Activated naive CD8-positive, alpha-beta T cell treated with anti-CD3 and anti-CD28 coated beads, Interleukin-2, amount 10 ng/mL, durations not matched to agents 7 days and 5 days (primary cell): ENCODE measurements at regions not wholly inside any gene's neighbourhood (a gene's known extent, or its start where the extent isn't known, plus 50 kb on each side); places are given as distances from the start of the nearest gene placed in this dataset.
"Not testable (repeated sequence)": the region's sequence is repeated elsewhere in the genome, so short reads cannot be mapped to it uniquely, and the experiment has no call there.

Source experiments
- ATAC-seq: fragments of 150-1000 bp; cut with Tn5 transposase; one replicate; pipeline ENCODE4 v1.10.0; 2021; ENCODE audit warnings: low read depth, moderate library complexity
- POLR2A ChIA-PET: fragments of 350-600 bp; sonication (Branson Sonifier 250); formaldehyde crosslinking; loops from one replicate; lab custom pipeline; 2021; ENCODE audit warnings: antibody characterized with exemption; lab: Charles Lee
- DNase-seq: peaks from one replicate; pipeline ENCODE4 v3.0.0; 2021
- H3K27ac Mint-ChIP-seq: one replicate; pipeline ENCODE4 v1.8.0; 2022; ENCODE audit warnings: mild to moderate bottlenecking, mixed read lengths
- H3K27me3 Mint-ChIP-seq: one replicate; pipeline ENCODE4 v1.8.0; 2022; ENCODE audit warnings: mild to moderate bottlenecking, moderate library complexity, mixed read lengths
- H3K36me3 Mint-ChIP-seq: one replicate; pipeline ENCODE4 v1.8.0; 2021; ENCODE audit warnings: mild to moderate bottlenecking, mixed read lengths
- H3K4me1 Mint-ChIP-seq: one replicate; pipeline ENCODE4 v1.8.0; 2021; ENCODE audit warnings: mixed read lengths
- H3K4me3 Mint-ChIP-seq: one replicate; pipeline ENCODE4 v1.8.0; 2022; ENCODE audit warnings: mild to moderate bottlenecking, moderate library complexity, mixed read lengths
- H3K9me3 Mint-ChIP-seq: one replicate; pipeline ENCODE4 v1.8.0; 2021; ENCODE audit warnings: mixed read lengths

GRCh38 chr16:59370717-59371116 is 636.6 kb upstream of the GOT2 start:
- peaks cover 2% of the 10 kb centered on the region for H3K27me3 Mint-ChIP-seq
- POLR2A ChIA-PET = no interaction called here

GRCh38 chr16:59369523-59369922 is 635.4 kb upstream of the GOT2 start:
- Mint-ChIP-seq H3K9me3 (no peaks in the 10 kb centered on the region), H3K27me3 (peaks cover 2% of the 10 kb centered on the region)
- POLR2A ChIA-PET = no interaction called here

More at GRCh38 chr16:59370717-59371116, 636.6 kb upstream of the GOT2 start:
- DNase-seq (no peak), ATAC-seq (no peak)
- Mint-ChIP-seq H3K36me3 (no peaks in the 10 kb centered on the region), H3K9me3 (no peaks in the 10 kb centered on the region), H3K27ac (no peak overlapping the region), H3K4me1 (no peaks in the 10 kb centered on the region), H3K4me3 (no peak overlapping the region)

GRCh38 chr16:59368586-59368985 is 634.5 kb upstream of the GOT2 start:
- H3K27ac Mint-ChIP-seq = no peak overlapping the region
- ATAC-seq (no peak), DNase-seq (no peak)
- POLR2A ChIA-PET = no interaction called here
- H3K4me1 Mint-ChIP-seq = no peaks in the 10 kb centered on the region
- H3K36me3 Mint-ChIP-seq = no peaks in the 10 kb centered on the region
- H3K9me3 Mint-ChIP-seq = no peaks in the 10 kb centered on the region
- H3K27me3 Mint-ChIP-seq = no peaks in the 10 kb centered on the region
- no peak overlapping the region for H3K4me3 Mint-ChIP-seq

More at GRCh38 chr16:59369523-59369922, 635.4 kb upstream of the GOT2 start:
- DNase-seq = no peak
- Mint-ChIP-seq H3K4me1 (no peaks in the 10 kb centered on the region), H3K4me3 (no peak overlapping the region), H3K27ac (no peak overlapping the region), H3K36me3 (no peaks in the 10 kb centered on the region)
- no peak for ATAC-seq

GRCh38 chr16:59356709-59357108 is 622.6 kb upstream of the GOT2 start:
- no peaks in the 10 kb centered on the region for H3K4me1 Mint-ChIP-seq
- ATAC-seq (no peak), DNase-seq (no peak)
- H3K4me3 Mint-ChIP-seq = no peak overlapping the region
- H3K36me3 Mint-ChIP-seq = no peaks in the 10 kb centered on the region
- H3K27ac Mint-ChIP-seq = no peak overlapping the region
- POLR2A ChIA-PET = no interaction called here
- H3K9me3 Mint-ChIP-seq = peaks cover 2% of the 10 kb centered on the region
- peaks cover 2% of the 10 kb centered on the region for H3K27me3 Mint-ChIP-seq

GRCh38 chr16:59356144-59356543 is 622.0 kb upstream of the GOT2 start:
- no peak overlapping the region for H3K27ac Mint-ChIP-seq
- H3K4me1 Mint-ChIP-seq = no peaks in the 10 kb centered on the region
- POLR2A ChIA-PET = no interaction called here
- H3K4me3 Mint-ChIP-seq = no peak overlapping the region
- DNase-seq (no peak), ATAC-seq (no peak)
- H3K27me3 Mint-ChIP-seq = peaks cover 2% of the 10 kb centered on the region
- peaks cover 2% of the 10 kb centered on the region for H3K9me3 Mint-ChIP-seq
- H3K36me3 Mint-ChIP-seq = no peaks in the 10 kb centered on the region

GRCh38 chr16:59355704-59356103 is 621.6 kb upstream of the GOT2 start:
- DNase-seq = no peak
- no peak for ATAC-seq
- no peak overlapping the region for H3K27ac Mint-ChIP-seq
- no peaks in the 10 kb centered on the region for H3K4me1 Mint-ChIP-seq
- no peaks in the 10 kb centered on the region for H3K36me3 Mint-ChIP-seq
- POLR2A ChIA-PET = no interaction called here
- H3K9me3 Mint-ChIP-seq = peaks cover 2% of the 10 kb centered on the region
- H3K4me3 Mint-ChIP-seq = no peak overlapping the region
- H3K27me3 Mint-ChIP-seq = peaks cover 2% of the 10 kb centered on the region

- Mint-ChIP-seq H3K36me3 (no peaks in the 10 kb centered on the region), H3K27ac (no peak overlapping the region), H3K9me3 (peaks cover 2% of the 10 kb centered on the region), H3K27me3 (no peaks in the 10 kb centered on the region), H3K4me1 (no peaks in the 10 kb centered on the region), H3K4me3 (no peak overlapping the region)
- POLR2A ChIA-PET = no interaction called here
- DNase-seq (no peak), ATAC-seq (no peak)
Observed at GRCh38 chr16:59351305-59351903, 617.3 kb upstream of the GOT2 start.

GRCh38 chr16:59350670-59351069 is 616.6 kb upstream of the GOT2 start:
- Mint-ChIP-seq H3K27ac (no peak overlapping the region), H3K9me3 (peaks cover 2% of the 10 kb centered on the region), H3K4me1 (no peaks in the 10 kb centered on the region), H3K27me3 (no peaks in the 10 kb centered on the region), H3K4me3 (no peak overlapping the region), H3K36me3 (no peaks in the 10 kb centered on the region)
- ATAC-seq = no peak
- DNase-seq = no peak
- POLR2A ChIA-PET = no interaction called here

GRCh38 chr16:59342669-59343068 is 608.6 kb upstream of the GOT2 start:
- POLR2A ChIA-PET = no interaction called here
- H3K36me3 Mint-ChIP-seq = no peaks in the 10 kb centered on the region
- no peaks in the 10 kb centered on the region for H3K9me3 Mint-ChIP-seq
- no peaks in the 10 kb centered on the region for H3K27me3 Mint-ChIP-seq
- H3K4me1 Mint-ChIP-seq = no peaks in the 10 kb centered on the region
- H3K4me3 Mint-ChIP-seq = no peak overlapping the region
- no peak overlapping the region for H3K27ac Mint-ChIP-seq
- no peak for DNase-seq
- no peak for ATAC-seq

- DNase-seq = no peak
- ATAC-seq = no peak
- no peaks in the 10 kb centered on the region for H3K9me3 Mint-ChIP-seq
- H3K27ac Mint-ChIP-seq = no peak overlapping the region
- no peak overlapping the region for H3K4me3 Mint-ChIP-seq
- no peaks in the 10 kb centered on the region for H3K4me1 Mint-ChIP-seq
- no peaks in the 10 kb centered on the region for H3K36me3 Mint-ChIP-seq
- H3K27me3 Mint-ChIP-seq = no peaks in the 10 kb centered on the region
- POLR2A ChIA-PET = no interaction called here
Observed at GRCh38 chr16:59341368-59341767, 607.3 kb upstream of the GOT2 start.

GRCh38 chr16:59339871-59340270 is 605.8 kb upstream of the GOT2 start:
- H3K4me1 Mint-ChIP-seq = no peaks in the 10 kb centered on the region
- H3K9me3 Mint-ChIP-seq = no peaks in the 10 kb centered on the region
- POLR2A ChIA-PET = no interaction called here
- no peaks in the 10 kb centered on the region for H3K27me3 Mint-ChIP-seq
- no peaks in the 10 kb centered on the region for H3K36me3 Mint-ChIP-seq
- H3K4me3 Mint-ChIP-seq = no peak overlapping the region
- ATAC-seq (no peak), DNase-seq (no peak)
- H3K27ac Mint-ChIP-seq = no peak overlapping the region

GRCh38 chr16:59336136-59336695 is 602.1 kb upstream of the GOT2 start:
- H3K4me1 Mint-ChIP-seq = no peaks in the 10 kb centered on the region
- H3K36me3 Mint-ChIP-seq = no peaks in the 10 kb centered on the region
- no peak overlapping the region for H3K27ac Mint-ChIP-seq
- H3K27me3 Mint-ChIP-seq = peaks cover 2% of the 10 kb centered on the region
- no peak for ATAC-seq
- no peak for DNase-seq
- no peak overlapping the region for H3K4me3 Mint-ChIP-seq
- H3K9me3 Mint-ChIP-seq = peaks cover 5% of the 10 kb centered on the region
- POLR2A ChIA-PET = no interaction called here

GRCh38 chr16:59331708-59332107 is 597.6 kb upstream of the GOT2 start:
- DNase-seq, H3K36me3 Mint-ChIP-seq, H3K4me3 Mint-ChIP-seq, H3K4me1 Mint-ChIP-seq, H3K9me3 Mint-ChIP-seq, H3K27ac Mint-ChIP-seq, POLR2A ChIA-PET, ATAC-seq, H3K27me3 Mint-ChIP-seq: not testable (repeated sequence)

GRCh38 chr16:59330019-59330670 is 596.0 kb upstream of the GOT2 start:
- ATAC-seq = no peak
- no peak overlapping the region for H3K4me3 Mint-ChIP-seq
- peaks cover 6% of the 10 kb centered on the region for H3K9me3 Mint-ChIP-seq
- peaks cover 2% of the 10 kb centered on the region for H3K27me3 Mint-ChIP-seq
- H3K36me3 Mint-ChIP-seq = no peaks in the 10 kb centered on the region
- DNase-seq = no peak
- no peaks in the 10 kb centered on the region for H3K4me1 Mint-ChIP-seq
- POLR2A ChIA-PET = no interaction called here
- no peak overlapping the region for H3K27ac Mint-ChIP-seq
